Keratinocyte (primary cell): ENCODE measurements at regions not wholly inside any gene's neighbourhood (a gene's known extent, or its start where the extent isn't known, plus 50 kb on each side); places are given as distances from the start of the nearest gene placed in this dataset.

Source experiments
- DNase-seq: peaks from one replicate; pipeline ENCODE4 v3.0.0-alpha.2; 2011; ENCODE audit warnings: low read depth, missing footprints, low spot score
- FAIRE-seq: peaks from 2 replicates; lab custom pipeline; 2011; peaks lifted over from hg19 to GRCh38; lab: Jason Lieb, UNC
- H2AFZ ChIP-seq: 2 replicates; pipeline ENCODE4 v1.6.0; 2012; ENCODE audit warnings: low read length, control low read depth, inconsistent platforms; ENCODE audit not compliant: control insufficient read depth
- H3K27ac ChIP-seq: 2 replicates; pipeline ENCODE4 v1.5.1; 2011; ENCODE audit warnings: low read length; ENCODE audit not compliant: control insufficient read depth, insufficient read depth
- H3K27me3 ChIP-seq: 3 replicates; pipeline ENCODE4 v1.6.0; 2011; ENCODE audit warnings: low read length; ENCODE audit not compliant: control insufficient read depth, insufficient read depth; ENCODE audit errors: extremely low read depth
- H3K36me3 ChIP-seq, 2 experiments: 2 replicates in 1 of 2; 3 replicates in 1 of 2; pipeline ENCODE4 v1.5.1; 2011; ENCODE audit warnings: low read length in 2 of 2, mild to moderate bottlenecking in 1 of 2; ENCODE audit not compliant: control insufficient read depth in 2 of 2, insufficient read depth in 2 of 2; ENCODE audit errors: extremely low read depth in 1 of 2
- H3K4me1 ChIP-seq: 3 replicates; pipeline ENCODE4 v1.5.1; 2011; ENCODE audit warnings: low read length; ENCODE audit not compliant: control insufficient read depth, insufficient read depth; ENCODE audit errors: extremely low read depth
- H3K4me2 ChIP-seq: 3 replicates; pipeline ENCODE4 v1.6.0; 2011; ENCODE audit warnings: low read depth, low read length; ENCODE audit not compliant: control insufficient read depth, insufficient read depth; ENCODE audit errors: extremely low read depth
- H3K4me3 ChIP-seq, 3 experiments: fragments of 200-600 bp in 1 of 3; sonication (generic) in 1 of 3; 2 replicates in 2 of 3; 3 replicates in 1 of 3; pipeline ENCODE4 v1.5.1; 2011 to 2016; ENCODE audit warnings: low read length in 3 of 3, mild to moderate bottlenecking in 3 of 3, control low read depth in 2 of 3, inconsistent platforms in 1 of 3, low read depth in 1 of 3, mixed read lengths in 1 of 3, mixed run types in 1 of 3, moderate library complexity in 1 of 3; ENCODE audit not compliant: control insufficient read depth in 2 of 3, insufficient read depth in 2 of 3; ENCODE audit errors: extremely low read depth in 1 of 3
- H3K79me2 ChIP-seq: 2 replicates; pipeline ENCODE4 v1.6.0; 2012; ENCODE audit warnings: low read length; ENCODE audit not compliant: control insufficient read depth, insufficient read depth
- H3K9ac ChIP-seq: 3 replicates; pipeline ENCODE4 v1.6.0; 2011; ENCODE audit warnings: low read length; ENCODE audit not compliant: control insufficient read depth, insufficient read depth; ENCODE audit errors: extremely low read depth
- H3K9me1 ChIP-seq: 3 replicates; pipeline ENCODE4 v1.6.0; 2011; ENCODE audit warnings: low read length; ENCODE audit not compliant: control insufficient read depth, insufficient read depth; ENCODE audit errors: extremely low read depth
- H3K9me3 ChIP-seq: 2 replicates; pipeline ENCODE4 v1.5.1; 2012; ENCODE audit warnings: low read depth, low read length; ENCODE audit not compliant: control insufficient read depth
- H4K20me1 ChIP-seq: 3 replicates; pipeline ENCODE4 v1.6.0; 2011; ENCODE audit warnings: low read length; ENCODE audit not compliant: control insufficient read depth, insufficient read depth; ENCODE audit errors: extremely low read depth
- EZH2 ChIP-seq: IDR thresholded peaks from one replicate; pipeline ENCODE4 v1.6.1; 2012; ENCODE audit warnings: inconsistent platforms, mild to moderate bottlenecking, low read length, moderate library complexity
- dilution Hi-C: fragments of 300-500 bp; cut with MboI; formaldehyde crosslinking; loops from one replicate; pipeline ENCODE4 v1.7.0; 2020; ENCODE audit warnings: low sequenced_read_pairs; ENCODE audit not compliant: extremely low pct_ligation_motif_present
- TF ChIP-seq, protein P1 (sequence below), 3 experiments: IDR thresholded peaks in 1 of 3; conservative IDR thresholded peaks in 1 of 3; optimal IDR thresholded peaks in 1 of 3; 2 replicates in 2 of 3; 3 replicates in 1 of 3; pipeline versions ENCODE3 to v1.5.1; 2011; ENCODE audit warnings: low read length in 3 of 3, mild to moderate bottlenecking in 3 of 3, moderate library complexity in 2 of 3, control low read depth in 1 of 3, inconsistent platforms in 1 of 3; ENCODE audit not compliant: insufficient read depth in 2 of 3; ENCODE audit errors: extremely low read depth in 1 of 3

DNA sequence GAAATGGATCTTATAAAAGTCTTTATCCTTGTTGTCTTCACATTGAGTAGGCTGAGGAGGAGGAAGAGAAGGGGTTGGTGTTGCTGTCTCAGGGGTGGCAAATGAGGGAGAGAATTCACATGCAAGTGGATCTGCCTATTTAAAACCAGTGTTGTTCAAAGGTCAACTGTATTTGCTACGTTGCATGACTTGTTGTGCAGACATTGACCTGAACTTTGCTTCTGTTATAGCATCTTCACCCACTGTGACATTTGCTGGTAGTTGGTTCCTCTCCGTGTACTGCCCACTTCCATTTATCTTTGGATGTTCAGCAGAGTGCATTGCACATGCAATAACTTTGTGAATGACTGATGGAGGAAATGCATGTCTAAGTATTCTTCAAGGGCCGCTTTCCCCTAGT is 228.6 kb upstream of the DPP10 start:
- DNase-seq (no peak), FAIRE-seq (no peak)
- Histone ChIP-seq H2AFZ (no peak overlapping the region), H3K4me3 (no peak overlapping the region), H3K4me2 (no peak overlapping the region), H4K20me1 (no peaks in the 10 kb centered on the region), H3K9me1 (no peaks in the 10 kb centered on the region), H3K4me1 (no peaks in the 10 kb centered on the region), H3K27me3 (no peaks in the 10 kb centered on the region), H3K79me2 (no peaks in the 10 kb centered on the region), H3K9me3 (no peaks in the 10 kb centered on the region), H3K9ac (no peak overlapping the region), H3K27ac (no peak overlapping the region), H3K36me3 (no peaks in the 10 kb centered on the region)
- no peak for TF ChIP-seq EZH2
- TF ChIP-seq, protein P1, sequence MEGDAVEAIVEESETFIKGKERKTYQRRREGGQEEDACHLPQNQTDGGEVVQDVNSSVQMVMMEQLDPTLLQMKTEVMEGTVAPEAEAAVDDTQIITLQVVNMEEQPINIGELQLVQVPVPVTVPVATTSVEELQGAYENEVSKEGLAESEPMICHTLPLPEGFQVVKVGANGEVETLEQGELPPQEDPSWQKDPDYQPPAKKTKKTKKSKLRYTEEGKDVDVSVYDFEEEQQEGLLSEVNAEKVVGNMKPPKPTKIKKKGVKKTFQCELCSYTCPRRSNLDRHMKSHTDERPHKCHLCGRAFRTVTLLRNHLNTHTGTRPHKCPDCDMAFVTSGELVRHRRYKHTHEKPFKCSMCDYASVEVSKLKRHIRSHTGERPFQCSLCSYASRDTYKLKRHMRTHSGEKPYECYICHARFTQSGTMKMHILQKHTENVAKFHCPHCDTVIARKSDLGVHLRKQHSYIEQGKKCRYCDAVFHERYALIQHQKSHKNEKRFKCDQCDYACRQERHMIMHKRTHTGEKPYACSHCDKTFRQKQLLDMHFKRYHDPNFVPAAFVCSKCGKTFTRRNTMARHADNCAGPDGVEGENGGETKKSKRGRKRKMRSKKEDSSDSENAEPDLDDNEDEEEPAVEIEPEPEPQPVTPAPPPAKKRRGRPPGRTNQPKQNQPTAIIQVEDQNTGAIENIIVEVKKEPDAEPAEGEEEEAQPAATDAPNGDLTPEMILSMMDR (optimal IDR thresholded peaks at IDR 0.05 in 1 of 3, IDR thresholded peaks at IDR 0.05 in 1 of 3, conservative IDR thresholded peaks at IDR 0.05 in 1 of 3; ENCODE audit: extremely low read depth in 1 of 3, insufficient read depth in 2 of 3, low read length in 3 of 3): no peak
- dilution Hi-C loops: no loop called here

DNA sequence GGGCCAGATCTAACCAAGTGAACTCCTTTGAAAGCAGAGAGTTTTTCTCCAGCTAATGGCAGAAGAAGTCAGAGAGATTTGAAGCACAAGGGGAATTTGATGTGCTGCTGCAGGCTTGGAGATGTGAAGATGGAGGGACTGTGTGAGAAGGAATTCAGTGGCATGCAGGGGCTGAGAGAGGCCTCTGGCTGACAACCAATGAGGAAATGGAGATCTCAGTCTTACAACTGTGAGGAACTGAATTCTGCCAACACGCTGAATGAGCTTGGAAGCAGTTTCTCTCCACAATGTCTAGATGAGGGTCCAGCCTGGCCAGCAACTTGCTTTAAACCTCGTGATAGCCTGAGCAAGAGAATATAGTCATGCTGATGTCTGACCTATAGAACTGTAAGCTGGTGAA is 224.1 kb upstream of the DPP10 start:
- no peaks in the 10 kb centered on the region for H4K20me1 ChIP-seq
- no peak overlapping the region for H3K27ac ChIP-seq
- H3K36me3 ChIP-seq: no peaks in the 10 kb centered on the region
- H3K9me1 ChIP-seq: no peaks in the 10 kb centered on the region
- FAIRE-seq: no peak
- TF ChIP-seq EZH2: no peak
- H2AFZ ChIP-seq: no peak overlapping the region
- no peaks in the 10 kb centered on the region for H3K27me3 ChIP-seq
- no peaks in the 10 kb centered on the region for H3K79me2 ChIP-seq
- dilution Hi-C loops: no loop called here
- no peaks in the 10 kb centered on the region for H3K9me3 ChIP-seq
- no peaks in the 10 kb centered on the region for H3K4me1 ChIP-seq
- no peak overlapping the region for H3K4me2 ChIP-seq
- no peak for DNase-seq
- no peak overlapping the region for H3K4me3 ChIP-seq
- H3K9ac ChIP-seq: no peak overlapping the region

DNA sequence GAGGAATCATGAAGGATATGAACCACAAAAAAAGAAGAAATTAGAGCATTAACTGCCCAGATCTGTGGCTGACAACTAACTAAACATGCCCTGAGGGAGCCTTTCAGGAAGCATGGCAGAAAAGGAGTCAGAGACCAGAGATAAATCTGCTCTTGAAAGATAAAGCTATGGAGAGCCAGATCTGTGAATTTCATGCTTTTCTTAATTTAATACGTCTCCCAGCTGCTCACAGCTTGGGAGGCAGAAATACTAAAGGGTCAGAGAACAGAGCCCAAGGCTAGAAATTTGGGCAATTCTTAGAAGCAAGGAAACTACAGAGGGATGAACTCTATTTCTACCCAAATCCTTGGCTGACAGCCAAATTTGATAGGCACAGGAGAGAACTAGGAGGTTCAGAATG is 223.0 kb upstream of the DPP10 start:
- DNase-seq (no peak), FAIRE-seq (no peak)
- H3K4me3 ChIP-seq: no peak overlapping the region
- no peak for TF ChIP-seq EZH2
- TF ChIP-seq, protein P1 (optimal IDR thresholded peaks at IDR 0.05 in 1 of 3, IDR thresholded peaks at IDR 0.05 in 1 of 3, conservative IDR thresholded peaks at IDR 0.05 in 1 of 3; ENCODE audit: extremely low read depth in 1 of 3, insufficient read depth in 2 of 3, low read length in 3 of 3): no peak
- H3K9me3 ChIP-seq: no peaks in the 10 kb centered on the region
- H3K36me3 ChIP-seq: no peaks in the 10 kb centered on the region
- H4K20me1 ChIP-seq: no peaks in the 10 kb centered on the region
- H3K79me2 ChIP-seq: no peaks in the 10 kb centered on the region
- dilution Hi-C loops: no loop called here
- no peak overlapping the region for H3K4me2 ChIP-seq
- H3K9ac ChIP-seq: no peak overlapping the region
- no peak overlapping the region for H3K27ac ChIP-seq
- no peaks in the 10 kb centered on the region for H3K4me1 ChIP-seq
- no peak overlapping the region for H2AFZ ChIP-seq
- H3K9me1 ChIP-seq: no peaks in the 10 kb centered on the region
- H3K27me3 ChIP-seq: no peaks in the 10 kb centered on the region
